ENCODE measurements at regions not wholly inside any gene's neighbourhood (a gene's known extent, or its start where the extent isn't known, plus 50 kb on each side); places are given as distances from the start of the nearest gene placed in this dataset.

DNA sequence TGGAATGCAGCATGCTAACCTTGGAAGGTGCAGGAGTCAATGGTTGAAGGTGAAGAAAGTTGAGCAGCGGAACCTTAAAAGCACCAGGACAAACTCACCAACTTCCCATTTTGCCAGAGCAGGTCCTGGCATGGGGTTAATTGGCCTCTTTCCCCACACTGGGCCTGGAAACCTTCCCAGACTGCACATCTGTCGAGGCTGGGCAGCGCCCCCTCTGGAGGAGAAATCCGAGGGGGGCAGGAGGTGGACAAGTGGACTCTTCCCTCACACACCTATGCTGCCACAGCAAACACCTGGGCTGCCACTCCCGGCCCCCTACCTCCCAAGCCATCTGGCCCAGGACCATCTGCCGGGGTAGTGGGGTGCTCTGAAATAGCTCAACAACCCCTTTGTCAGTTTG is 232.4 kb downstream of the CBLN1 start:
- H3K4me3 ChIP-seq: no peak overlapping the region
- H3K4me1 ChIP-seq (ENCODE audit: insufficient read depth): no peaks in the 10 kb centered on the region
- no peak for DNase-seq
- no peaks in the 10 kb centered on the region for H3K36me3 ChIP-seq
- H3K9me3 ChIP-seq: no peaks in the 10 kb centered on the region
- TF ChIP-seq POLR2A (IDR thresholded peaks at IDR 0.05) (no peak), EP300 (IDR thresholded peaks at IDR 0.05) (no peak)
- TF ChIP-seq, protein P1, sequence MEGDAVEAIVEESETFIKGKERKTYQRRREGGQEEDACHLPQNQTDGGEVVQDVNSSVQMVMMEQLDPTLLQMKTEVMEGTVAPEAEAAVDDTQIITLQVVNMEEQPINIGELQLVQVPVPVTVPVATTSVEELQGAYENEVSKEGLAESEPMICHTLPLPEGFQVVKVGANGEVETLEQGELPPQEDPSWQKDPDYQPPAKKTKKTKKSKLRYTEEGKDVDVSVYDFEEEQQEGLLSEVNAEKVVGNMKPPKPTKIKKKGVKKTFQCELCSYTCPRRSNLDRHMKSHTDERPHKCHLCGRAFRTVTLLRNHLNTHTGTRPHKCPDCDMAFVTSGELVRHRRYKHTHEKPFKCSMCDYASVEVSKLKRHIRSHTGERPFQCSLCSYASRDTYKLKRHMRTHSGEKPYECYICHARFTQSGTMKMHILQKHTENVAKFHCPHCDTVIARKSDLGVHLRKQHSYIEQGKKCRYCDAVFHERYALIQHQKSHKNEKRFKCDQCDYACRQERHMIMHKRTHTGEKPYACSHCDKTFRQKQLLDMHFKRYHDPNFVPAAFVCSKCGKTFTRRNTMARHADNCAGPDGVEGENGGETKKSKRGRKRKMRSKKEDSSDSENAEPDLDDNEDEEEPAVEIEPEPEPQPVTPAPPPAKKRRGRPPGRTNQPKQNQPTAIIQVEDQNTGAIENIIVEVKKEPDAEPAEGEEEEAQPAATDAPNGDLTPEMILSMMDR (IDR thresholded peaks at IDR 0.05): no peak
- 43 to 57% (median 45%) methylated on average over 6 of the region's 6 CpGs for WGBS, 3 donors
- H3K27me3 ChIP-seq: no peaks in the 10 kb centered on the region
- intact Hi-C loops (cut with DNase I): no loop called here
- no peak overlapping the region for H3K27ac ChIP-seq

DNA sequence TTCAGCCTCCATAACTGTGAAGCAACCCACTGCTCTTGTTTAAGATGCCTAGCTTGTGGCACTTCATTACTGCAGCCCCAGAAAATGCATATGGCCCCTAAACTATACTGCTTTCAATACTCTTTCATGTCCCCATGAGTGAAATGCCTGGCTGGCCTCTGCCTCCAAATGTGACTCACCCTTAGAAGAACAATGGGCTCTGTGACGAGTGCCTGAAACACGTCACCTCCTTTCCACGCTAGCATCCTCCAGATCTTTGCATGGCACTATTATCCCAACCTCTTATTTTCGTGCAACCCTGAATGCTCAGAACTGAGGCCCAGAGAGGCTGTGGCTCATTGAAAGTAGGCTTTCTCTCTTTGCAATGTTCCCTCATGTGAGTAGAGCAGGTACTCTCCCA is 233.1 kb downstream of the CBLN1 start:
- no peaks in the 10 kb centered on the region for H3K9me3 ChIP-seq
- no peak overlapping the region for H3K4me3 ChIP-seq
- no peaks in the 10 kb centered on the region for H3K27me3 ChIP-seq
- no peaks in the 10 kb centered on the region for H3K4me1 ChIP-seq (ENCODE audit: insufficient read depth)
- DNase-seq: no peak
- TF ChIP-seq EP300 (IDR thresholded peaks at IDR 0.05): no peak
- TF ChIP-seq, protein P1 (IDR thresholded peaks at IDR 0.05): no peak
- no peak for TF ChIP-seq POLR2A (IDR thresholded peaks at IDR 0.05)
- no peak overlapping the region for H3K27ac ChIP-seq
- intact Hi-C loops (cut with DNase I): no loop called here
- 89 to 90% (median 89%) methylated on average over 4 of the region's 4 CpGs for WGBS, 3 donors
- no peaks in the 10 kb centered on the region for H3K36me3 ChIP-seq

DNA sequence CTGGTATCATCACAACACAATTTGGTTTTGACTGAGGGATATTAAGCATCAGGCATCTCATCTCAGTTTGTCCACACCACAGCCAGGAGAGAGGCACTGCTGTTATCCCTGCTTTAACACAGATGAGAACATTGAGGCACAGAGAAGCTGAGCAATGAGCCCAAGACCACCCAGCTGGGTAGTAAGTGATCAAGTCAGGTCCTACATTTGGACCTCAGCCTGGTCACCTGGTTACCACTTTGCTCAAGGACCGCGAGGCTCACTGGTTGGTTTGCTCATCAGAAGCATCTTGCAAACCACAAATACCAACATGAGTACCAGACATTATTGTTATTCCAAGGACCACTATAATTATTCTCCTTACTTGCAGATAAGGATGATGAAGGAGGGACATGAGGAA is 245.5 kb downstream of the CBLN1 start:
- intact Hi-C loops (cut with DNase I): loop anchor here in 1 of 4 donors (10.0 kb wide), 1 partner anchor 61 kb away; no protein-coding TSS in a partner anchor

DNA sequence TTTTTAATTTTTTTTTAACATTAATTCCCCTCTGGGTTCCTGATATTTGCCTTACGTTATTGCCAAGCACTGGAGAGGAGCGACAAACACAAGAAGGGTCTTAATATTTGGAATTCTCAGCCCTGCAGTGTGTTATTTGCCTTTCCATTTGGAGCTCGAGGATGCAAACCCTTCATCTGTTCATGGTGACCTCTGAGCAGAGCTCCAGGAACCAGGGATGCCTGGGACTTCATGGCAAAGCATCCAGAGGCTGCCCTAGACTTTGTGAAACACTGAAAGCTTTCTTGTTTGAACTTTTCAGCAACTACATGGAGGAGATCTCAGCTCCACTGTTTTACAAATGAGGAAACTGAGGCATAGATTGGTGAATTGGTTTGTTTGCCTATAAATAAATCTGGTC is 254.2 kb downstream of the CBLN1 start:
- no peak for DNase-seq
- Histone ChIP-seq H3K27ac (no peak overlapping the region), H3K27me3 (no peaks in the 10 kb centered on the region), H3K4me1 (ENCODE audit: insufficient read depth) (peaks cover 11% of the 10 kb centered on the region), H3K4me3 (no peak overlapping the region), H3K9me3 (no peaks in the 10 kb centered on the region), H3K36me3 (no peaks in the 10 kb centered on the region)
- no peak for TF ChIP-seq EP300 (IDR thresholded peaks at IDR 0.05)
- TF ChIP-seq, protein P1 (IDR thresholded peaks at IDR 0.05): no peak
- no peak for TF ChIP-seq POLR2A (IDR thresholded peaks at IDR 0.05)
- WGBS, 3 donors: 58 to 63% (median 61%) methylated on average over 3 of the region's 3 CpGs
- intact Hi-C loops (cut with DNase I): no loop called here

More for the DNA sequence above, 245.5 kb downstream of the CBLN1 start:
- no peaks in the 10 kb centered on the region for H3K4me1 ChIP-seq (ENCODE audit: insufficient read depth)
- DNase-seq: no peak
- H3K36me3 ChIP-seq: no peaks in the 10 kb centered on the region
- 94 to 95% (median 95%) methylated on average over 2 of the region's 2 CpGs for WGBS, 3 donors
- H3K4me3 ChIP-seq: no peak overlapping the region
- no peaks in the 10 kb centered on the region for H3K27me3 ChIP-seq
- TF ChIP-seq, protein P1 (IDR thresholded peaks at IDR 0.05): no peak
- no peak for TF ChIP-seq POLR2A (IDR thresholded peaks at IDR 0.05)
- TF ChIP-seq EP300 (IDR thresholded peaks at IDR 0.05): no peak
- H3K9me3 ChIP-seq: no peaks in the 10 kb centered on the region
- H3K27ac ChIP-seq: no peak overlapping the region

Data from ovary (tissue), 7 donors.